Hepatocyte (in vitro differentiated cells): ENCODE measurements at regions not wholly inside any gene's neighbourhood (a gene's known extent, or its start where the extent isn't known, plus 50 kb on each side); places are given as distances from the start of the nearest gene placed in this dataset.

Source experiments
- EZH2 ChIP-seq: fragments of 200-600 bp; sonication (generic); IDR thresholded peaks from 2 replicates; pipeline ENCODE4 v1.6.1; 2016; ENCODE audit warnings: antibody characterized with exemption, mild to moderate bottlenecking, borderline replicate concordance
- TF ChIP-seq, protein P1 (sequence below): fragments of 200-600 bp; sonication (generic); IDR thresholded peaks from 2 replicates; pipeline ENCODE4 v1.5.1; 2016; ENCODE audit warnings: antibody characterized with exemption, mild to moderate bottlenecking; ENCODE audit not compliant: poor library complexity

DNA sequence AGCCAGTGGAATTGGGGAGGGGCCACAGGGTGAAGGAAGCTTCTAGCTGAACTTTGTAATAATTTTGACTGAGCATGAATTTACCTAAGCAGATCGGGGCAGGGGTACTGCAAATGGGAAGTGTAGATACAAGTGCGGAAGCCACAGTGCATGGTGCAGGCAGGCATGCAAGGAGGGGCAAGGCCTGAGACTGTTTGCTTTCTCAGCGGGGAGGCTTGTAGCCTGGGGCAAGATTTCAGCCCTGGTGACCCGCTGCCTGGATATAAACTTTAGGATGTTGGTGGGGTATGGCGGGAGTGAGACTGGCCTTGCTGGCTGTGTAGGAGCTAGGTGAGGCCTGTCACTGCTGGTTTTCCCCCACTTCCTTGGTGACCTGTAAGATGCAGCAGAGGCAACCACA is 266.4 kb upstream of the PREP start:
- TF ChIP-seq, protein P1, sequence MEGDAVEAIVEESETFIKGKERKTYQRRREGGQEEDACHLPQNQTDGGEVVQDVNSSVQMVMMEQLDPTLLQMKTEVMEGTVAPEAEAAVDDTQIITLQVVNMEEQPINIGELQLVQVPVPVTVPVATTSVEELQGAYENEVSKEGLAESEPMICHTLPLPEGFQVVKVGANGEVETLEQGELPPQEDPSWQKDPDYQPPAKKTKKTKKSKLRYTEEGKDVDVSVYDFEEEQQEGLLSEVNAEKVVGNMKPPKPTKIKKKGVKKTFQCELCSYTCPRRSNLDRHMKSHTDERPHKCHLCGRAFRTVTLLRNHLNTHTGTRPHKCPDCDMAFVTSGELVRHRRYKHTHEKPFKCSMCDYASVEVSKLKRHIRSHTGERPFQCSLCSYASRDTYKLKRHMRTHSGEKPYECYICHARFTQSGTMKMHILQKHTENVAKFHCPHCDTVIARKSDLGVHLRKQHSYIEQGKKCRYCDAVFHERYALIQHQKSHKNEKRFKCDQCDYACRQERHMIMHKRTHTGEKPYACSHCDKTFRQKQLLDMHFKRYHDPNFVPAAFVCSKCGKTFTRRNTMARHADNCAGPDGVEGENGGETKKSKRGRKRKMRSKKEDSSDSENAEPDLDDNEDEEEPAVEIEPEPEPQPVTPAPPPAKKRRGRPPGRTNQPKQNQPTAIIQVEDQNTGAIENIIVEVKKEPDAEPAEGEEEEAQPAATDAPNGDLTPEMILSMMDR, result no peak
- no peak for TF ChIP-seq EZH2
